ENCODE measurements at regions not wholly inside any gene's neighbourhood (a gene's known extent, or its start where the extent isn't known, plus 50 kb on each side); places are given as distances from the start of the nearest gene placed in this dataset.

DNA sequence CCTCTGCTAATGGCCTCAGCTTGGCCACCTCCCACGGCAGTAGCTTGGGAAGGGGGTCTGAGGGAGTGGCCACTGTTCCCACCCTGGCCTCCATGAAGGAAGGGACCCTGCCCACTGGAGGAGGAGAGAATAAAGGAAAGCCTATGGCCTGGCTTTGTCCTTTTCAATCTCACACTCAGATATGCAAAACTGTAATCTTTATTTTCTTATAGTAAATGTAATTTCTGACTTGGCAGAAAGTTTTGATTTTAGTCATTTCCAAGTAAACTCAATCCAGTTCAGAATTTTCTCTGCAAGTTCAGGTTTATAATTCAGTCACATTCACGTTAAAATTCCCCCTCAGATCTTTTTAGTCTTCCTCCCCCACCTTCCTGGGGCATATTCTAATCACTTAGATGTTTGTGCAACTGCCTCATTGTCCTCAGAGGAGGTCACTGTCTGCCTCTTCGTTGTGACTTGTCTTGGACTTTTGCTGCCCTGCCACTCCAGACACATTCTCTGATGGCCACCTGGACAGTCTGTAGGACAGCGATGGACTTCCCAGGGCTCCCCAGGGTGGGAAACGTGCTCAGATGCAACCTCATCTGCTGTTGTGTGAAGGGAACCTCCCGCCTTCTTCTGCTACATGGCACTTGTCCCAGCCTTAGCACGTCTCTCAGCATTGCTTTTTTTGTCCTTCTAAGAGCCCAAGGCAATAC is 222.8 kb upstream of the TBL1XR1 start:
- TF ChIP-seq, protein P1, sequence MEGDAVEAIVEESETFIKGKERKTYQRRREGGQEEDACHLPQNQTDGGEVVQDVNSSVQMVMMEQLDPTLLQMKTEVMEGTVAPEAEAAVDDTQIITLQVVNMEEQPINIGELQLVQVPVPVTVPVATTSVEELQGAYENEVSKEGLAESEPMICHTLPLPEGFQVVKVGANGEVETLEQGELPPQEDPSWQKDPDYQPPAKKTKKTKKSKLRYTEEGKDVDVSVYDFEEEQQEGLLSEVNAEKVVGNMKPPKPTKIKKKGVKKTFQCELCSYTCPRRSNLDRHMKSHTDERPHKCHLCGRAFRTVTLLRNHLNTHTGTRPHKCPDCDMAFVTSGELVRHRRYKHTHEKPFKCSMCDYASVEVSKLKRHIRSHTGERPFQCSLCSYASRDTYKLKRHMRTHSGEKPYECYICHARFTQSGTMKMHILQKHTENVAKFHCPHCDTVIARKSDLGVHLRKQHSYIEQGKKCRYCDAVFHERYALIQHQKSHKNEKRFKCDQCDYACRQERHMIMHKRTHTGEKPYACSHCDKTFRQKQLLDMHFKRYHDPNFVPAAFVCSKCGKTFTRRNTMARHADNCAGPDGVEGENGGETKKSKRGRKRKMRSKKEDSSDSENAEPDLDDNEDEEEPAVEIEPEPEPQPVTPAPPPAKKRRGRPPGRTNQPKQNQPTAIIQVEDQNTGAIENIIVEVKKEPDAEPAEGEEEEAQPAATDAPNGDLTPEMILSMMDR (IDR thresholded peaks at IDR 0.05), result no peak
- TF ChIP-seq POLR2A (IDR thresholded peaks at IDR 0.05), result no peak

All from thyroid gland (tissue), 4 donors.